UCSD-AML1 (cell line): ENCODE measurements at regions not wholly inside any gene's neighbourhood (a gene's known extent, or its start where the extent isn't known, plus 50 kb on each side); places are given as distances from the start of the nearest gene placed in this dataset.

Source experiments
- DNase-seq: peaks from one replicate; lab custom pipeline; 2025; ENCODE audit not compliant: unreplicated experiment; lab: John Stamatoyannopoulos, UW

- no peak for DNase-seq
Observed at GRCh38 chr11:116481126-116481675, 291.6 kb downstream of the BUD13 start.

GRCh38 chr11:116478669-116479668 lies 293.8 kb downstream of the BUD13 start:
- no peak for DNase-seq

- DNase-seq = no peak
Observed at GRCh38 chr11:116478205-116478604, 294.6 kb downstream of the BUD13 start.

- no peak for DNase-seq
Observed at GRCh38 chr11:116473790-116474346, 298.9 kb downstream of the BUD13 start.

- no peak for DNase-seq
Observed at GRCh38 chr11:116473206-116473769, 299.5 kb downstream of the BUD13 start.

GRCh38 chr11:116472651-116473050 lies 300.1 kb downstream of the BUD13 start:
- DNase-seq = no peak

- no peak for DNase-seq
Observed at GRCh38 chr11:116471608-116472256, 301.1 kb downstream of the BUD13 start.

DNA sequence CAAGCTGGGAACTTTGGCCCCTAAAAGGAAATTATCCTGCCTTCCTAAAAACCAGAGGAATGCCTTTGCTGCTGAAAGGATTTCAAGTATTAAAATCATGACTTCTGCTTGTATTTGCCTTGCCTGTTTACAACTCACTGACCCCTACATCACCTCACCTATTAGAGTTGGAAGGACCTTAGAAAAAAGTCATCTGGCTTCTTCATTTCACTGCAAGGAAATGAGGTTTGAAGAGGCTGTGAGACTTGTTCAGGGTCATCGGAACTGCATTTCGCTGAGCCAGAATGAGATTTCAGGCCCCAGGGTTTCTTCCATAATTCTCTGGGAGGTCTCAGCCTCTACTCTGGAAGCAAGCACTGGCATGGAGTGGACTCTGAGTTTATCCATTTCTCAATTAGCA lies 304.1 kb downstream of the BUD13 start:
- no peak for DNase-seq

DNA sequence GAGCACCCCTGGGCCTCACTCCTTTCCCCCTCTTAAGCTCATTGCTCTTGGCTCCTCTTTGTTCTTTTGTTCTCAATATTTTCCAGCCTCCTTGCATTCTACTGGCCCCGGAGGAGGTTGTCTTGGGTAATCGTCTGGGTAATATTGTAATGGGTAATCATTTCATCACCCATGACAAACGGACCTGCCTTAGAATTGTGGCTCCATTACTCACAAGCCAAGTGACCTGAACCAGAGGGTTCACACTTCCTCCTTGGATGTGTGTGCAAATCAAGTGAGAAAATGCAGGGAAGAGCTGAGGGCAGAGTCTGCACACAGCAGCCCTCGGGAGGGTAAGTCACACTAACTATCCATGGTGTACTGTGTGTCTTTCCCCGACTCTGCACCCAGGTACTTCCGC lies 305.0 kb downstream of the BUD13 start:
- no peak for DNase-seq

- DNase-seq = no peak
Observed at GRCh38 chr11:116466801-116467200, 306.0 kb downstream of the BUD13 start.

DNA sequence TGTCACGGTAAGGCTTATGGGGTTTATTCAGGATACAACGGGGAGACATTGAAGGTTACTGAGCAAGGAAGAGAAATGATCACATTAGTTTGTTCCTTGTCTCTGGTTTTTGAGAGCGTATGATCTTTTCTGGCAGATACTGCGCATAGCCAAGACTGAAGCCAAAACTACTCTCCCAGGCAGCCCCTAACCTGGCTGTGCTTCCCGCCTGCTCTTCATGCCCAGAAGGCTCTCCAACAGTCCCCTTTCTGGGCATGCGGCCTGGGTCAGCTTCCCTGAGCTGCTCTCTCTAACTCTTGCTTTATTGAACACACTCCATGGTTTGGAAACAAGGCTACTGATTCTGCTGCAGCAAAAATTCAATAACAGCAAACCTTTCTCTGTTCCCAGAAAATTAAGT lies 306.6 kb downstream of the BUD13 start:
- DNase-seq = no peak

DNA sequence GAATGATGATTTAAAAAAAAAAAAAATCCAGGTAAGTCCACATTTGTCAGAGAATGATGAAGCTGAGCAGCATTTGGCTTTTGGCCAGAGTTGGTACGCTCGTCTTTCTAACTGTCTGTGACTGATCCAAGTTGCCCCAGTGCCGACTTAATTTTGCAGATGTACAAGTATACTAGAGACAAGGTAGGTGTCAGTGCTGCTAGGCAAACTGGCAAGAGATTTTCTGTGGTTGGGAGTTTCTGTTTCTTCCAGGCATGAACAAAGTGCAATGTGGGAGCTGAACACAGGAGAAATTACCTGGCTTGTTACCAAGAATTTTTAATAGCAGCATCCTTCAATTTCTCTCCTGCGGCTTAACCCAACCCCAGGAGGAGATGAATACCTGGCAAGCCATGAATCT lies 307.7 kb downstream of the BUD13 start:
- DNase-seq = no peak

- DNase-seq = no peak
Observed at GRCh38 chr11:116461789-116462188, 311.0 kb downstream of the BUD13 start.

DNA sequence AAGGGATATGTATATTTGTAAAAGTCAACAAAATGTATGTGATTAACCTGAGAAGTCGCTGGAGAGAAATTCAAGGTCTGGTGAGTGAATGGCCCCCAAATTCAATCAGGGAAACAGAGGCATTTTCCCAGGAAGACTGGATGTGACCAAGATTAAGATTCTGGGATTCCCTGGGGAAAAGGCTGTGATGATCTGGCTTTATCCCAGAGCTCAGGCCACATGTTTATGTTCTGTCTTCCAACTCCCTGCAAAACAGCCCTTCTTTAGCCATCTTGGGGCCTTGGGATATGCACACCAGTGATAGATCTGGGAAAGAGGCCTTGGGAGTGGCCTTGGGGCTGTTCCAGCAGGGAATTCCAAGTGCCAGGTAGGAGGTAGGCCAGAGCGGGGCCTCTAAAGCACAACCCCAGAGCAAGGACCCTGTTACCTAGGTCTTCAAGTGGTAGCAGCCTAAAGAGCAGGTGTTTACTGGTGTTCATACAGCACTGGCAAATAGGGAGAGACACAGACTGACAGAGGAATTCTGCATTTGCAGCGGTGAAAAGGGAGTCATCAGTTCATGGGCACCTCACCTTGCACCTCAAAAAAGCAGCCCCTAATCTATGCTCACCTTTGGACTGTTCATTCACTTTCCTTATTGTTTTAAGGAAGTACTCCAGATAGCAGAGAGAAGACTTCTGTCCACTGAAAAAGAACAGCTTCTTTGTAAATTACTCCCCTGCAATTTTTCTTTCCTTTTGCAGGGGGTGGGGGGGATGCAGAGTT lies 312.4 kb downstream of the BUD13 start:
- no peak for DNase-seq

GRCh38 chr11:116459185-116460045 lies 313.4 kb downstream of the BUD13 start:
- no peak for DNase-seq

DNA sequence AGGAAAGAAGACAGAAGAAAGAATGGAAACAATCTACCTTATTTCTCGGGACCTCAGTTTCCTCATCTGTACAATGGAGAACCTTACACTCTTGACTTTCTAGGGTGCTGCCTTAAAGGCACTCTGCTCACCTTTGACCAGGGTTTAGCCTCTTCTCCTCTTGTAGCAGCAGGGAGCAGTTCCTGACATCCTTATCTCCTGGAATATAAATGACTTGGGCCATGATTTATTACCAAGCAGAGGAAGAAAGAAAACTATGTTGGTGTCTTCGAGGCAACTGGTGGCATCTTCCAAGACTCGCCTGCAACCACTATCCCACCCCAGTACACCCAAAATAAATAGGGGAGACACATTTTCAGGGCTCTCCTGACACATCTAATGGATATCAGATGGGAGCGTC lies 314.2 kb downstream of the BUD13 start:
- no peak for DNase-seq

- DNase-seq = no peak
Observed at GRCh38 chr11:116457336-116458007, 315.3 kb downstream of the BUD13 start.

GRCh38 chr11:116454951-116455350 lies 317.8 kb downstream of the BUD13 start:
- DNase-seq = no peak

GRCh38 chr11:116454020-116454645 lies 318.7 kb downstream of the BUD13 start:
- DNase-seq = peak; percentile 21
